ENCODE measurements at regions not wholly inside any gene's neighbourhood (a gene's known extent, or its start where the extent isn't known, plus 50 kb on each side); places are given as distances from the start of the nearest gene placed in this dataset.

DNA sequence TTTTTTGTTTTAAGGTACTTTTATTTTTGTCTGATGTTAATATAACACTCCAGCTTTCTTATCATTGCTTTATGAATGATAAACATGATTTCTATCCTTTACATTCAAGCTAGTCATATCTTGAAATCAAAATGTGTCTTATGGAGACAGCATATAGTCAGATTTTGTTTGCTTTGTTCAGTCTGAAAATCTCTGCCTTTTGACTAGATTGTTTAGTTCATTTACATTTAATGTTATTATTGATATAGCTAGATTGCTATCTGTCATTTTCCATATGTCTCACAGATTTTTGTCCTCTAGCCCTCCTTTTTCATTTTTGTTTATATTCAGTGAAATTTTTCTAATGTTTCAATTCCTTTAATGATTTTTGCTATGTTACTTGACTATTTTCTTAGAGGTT, 332.8 kb downstream of the SMOC2 start:
- Mint-ChIP-seq H3K27me3 (no peaks in the 10 kb centered on the region), H3K4me1 (ENCODE audit: low read depth) (no peaks in the 10 kb centered on the region), H3K36me3 (ENCODE audit: low read depth) (no peaks in the 10 kb centered on the region), H3K4me3 (no peak overlapping the region), H3K9me3 (peaks cover 41% of the 10 kb centered on the region), H3K27ac (no peak overlapping the region)

DNA sequence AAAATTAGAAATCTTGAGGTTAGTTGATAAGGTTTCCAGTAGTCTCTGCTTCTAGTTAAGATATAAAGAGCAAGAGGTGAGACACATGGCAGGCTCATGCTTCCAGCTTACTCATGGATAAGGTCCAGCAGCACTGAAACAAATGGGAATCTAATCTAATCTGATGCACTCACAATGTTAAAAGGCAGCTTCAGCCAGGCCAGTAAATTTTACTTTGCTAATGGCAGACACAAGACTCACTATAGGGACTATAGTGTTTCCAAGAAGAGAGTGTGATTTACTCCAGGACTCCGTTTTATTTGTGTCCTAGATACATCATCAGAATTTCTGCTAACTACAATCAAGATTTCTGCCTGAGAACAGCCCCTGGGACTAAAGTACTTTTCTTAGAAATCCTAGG, 324.8 kb downstream of the SMOC2 start:
- Mint-ChIP-seq H3K27ac (no peak overlapping the region), H3K27me3 (peaks cover 3% of the 10 kb centered on the region), H3K4me1 (ENCODE audit: low read depth) (no peaks in the 10 kb centered on the region), H3K4me3 (no peak overlapping the region), H3K36me3 (ENCODE audit: low read depth) (peaks cover 4% of the 10 kb centered on the region), H3K9me3 (peaks cover 13% of the 10 kb centered on the region)

DNA sequence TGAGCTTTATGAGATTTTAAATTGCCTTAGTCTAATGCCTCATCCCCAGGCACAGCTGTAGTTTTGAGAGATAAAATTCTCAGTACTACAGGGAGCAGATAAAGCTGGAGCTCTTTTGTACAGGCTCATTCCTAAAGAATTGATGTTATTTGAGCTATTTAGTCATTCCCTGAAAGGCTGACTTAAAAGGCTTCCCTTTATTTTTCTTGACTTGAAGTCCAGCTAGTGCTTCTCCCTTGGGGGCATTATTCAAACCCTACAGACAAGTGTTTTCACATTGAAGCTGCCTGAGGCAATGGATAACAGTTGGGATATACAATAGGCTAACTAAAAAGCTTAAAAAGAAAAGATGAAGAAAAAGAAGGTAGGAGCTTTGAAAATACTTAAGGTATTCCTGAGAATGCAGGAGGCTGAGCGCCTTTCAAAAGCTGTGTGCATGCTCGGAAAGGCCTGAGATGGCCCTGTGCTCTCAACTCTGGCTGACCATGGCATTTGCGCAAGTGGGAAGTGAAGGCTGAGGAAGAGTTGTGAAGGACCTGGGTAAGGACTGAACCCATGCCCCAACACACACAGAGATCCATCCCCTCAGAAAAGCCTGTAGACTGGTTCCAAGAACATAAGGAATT, 315.1 kb downstream of the SMOC2 start:
- no peaks in the 10 kb centered on the region for H3K4me1 Mint-ChIP-seq (ENCODE audit: low read depth)
- H3K27ac Mint-ChIP-seq: no peak overlapping the region
- no peak overlapping the region for H3K4me3 Mint-ChIP-seq
- H3K9me3 Mint-ChIP-seq: no peaks in the 10 kb centered on the region
- peaks cover 4% of the 10 kb centered on the region for H3K27me3 Mint-ChIP-seq
- H3K36me3 Mint-ChIP-seq (ENCODE audit: low read depth): no peaks in the 10 kb centered on the region

DNA sequence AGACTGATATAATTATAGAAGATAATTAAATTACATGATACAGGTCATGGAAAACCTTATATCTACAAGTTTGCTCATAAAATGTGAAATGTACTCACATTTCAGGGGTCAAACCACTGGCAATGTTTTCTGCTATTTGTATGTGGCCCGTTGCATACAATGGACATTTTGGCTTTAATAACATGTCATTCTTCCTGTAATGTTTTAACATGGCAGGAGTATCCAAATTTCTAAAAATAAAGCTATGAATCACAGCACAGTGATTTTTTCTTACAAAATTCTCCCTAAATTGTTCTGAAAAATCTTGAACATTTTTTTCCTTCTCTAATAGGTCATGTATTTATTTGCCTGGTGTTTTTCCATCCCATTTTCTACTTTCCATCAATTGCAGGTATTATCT, 305.7 kb downstream of the SMOC2 start:
- Mint-ChIP-seq H3K27me3 (no peaks in the 10 kb centered on the region), H3K27ac (no peak overlapping the region), H3K4me3 (no peak overlapping the region), H3K9me3 (peaks cover 3% of the 10 kb centered on the region), H3K4me1 (ENCODE audit: low read depth) (no peaks in the 10 kb centered on the region), H3K36me3 (ENCODE audit: low read depth) (no peaks in the 10 kb centered on the region)

DNA sequence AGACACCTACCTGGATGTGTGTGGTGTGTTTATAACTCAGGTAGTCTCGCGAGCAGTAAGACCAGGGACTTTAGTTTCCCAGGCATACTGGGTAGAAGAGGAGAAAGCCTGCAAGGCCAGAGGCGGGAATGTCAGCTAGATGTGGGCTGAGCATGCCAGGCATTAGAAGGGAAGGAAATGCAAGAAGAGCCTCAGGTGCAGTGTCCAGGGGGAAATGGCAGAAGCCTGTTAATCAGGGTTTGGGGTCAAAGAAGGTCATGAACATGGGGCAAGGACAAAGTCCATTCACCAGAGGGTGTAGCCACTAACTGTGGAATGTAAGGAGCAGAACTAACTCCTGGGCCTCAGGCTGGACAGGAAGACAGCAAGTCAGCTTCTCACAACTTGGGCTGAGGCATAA, 305.0 kb downstream of the SMOC2 start:
- peaks cover 4% of the 10 kb centered on the region for H3K27me3 Mint-ChIP-seq
- no peaks in the 10 kb centered on the region for H3K36me3 Mint-ChIP-seq (ENCODE audit: low read depth)
- no peaks in the 10 kb centered on the region for H3K4me1 Mint-ChIP-seq (ENCODE audit: low read depth)

DNA sequence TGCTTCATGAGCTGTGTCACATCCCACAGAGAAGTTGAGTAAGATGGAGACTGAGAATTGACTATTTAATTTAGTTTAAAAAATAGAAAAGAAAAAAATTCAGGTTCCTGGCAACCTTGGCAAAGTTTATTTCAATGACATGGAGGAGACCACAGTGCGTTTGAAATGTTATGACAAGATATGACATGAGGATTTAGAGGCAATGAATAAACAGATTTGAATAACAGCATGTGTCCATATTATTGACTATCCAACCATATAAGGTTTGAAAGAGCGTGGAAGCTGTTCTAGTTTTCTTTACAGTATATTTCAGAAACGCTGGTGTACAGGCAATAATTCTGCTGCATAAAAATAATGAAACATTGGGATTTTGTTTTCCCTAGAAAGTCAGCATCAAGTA, 303.9 kb downstream of the SMOC2 start:
- peaks cover 3% of the 10 kb centered on the region for H3K9me3 Mint-ChIP-seq
- no peaks in the 10 kb centered on the region for H3K4me1 Mint-ChIP-seq (ENCODE audit: low read depth)
- peaks cover 6% of the 10 kb centered on the region for H3K27me3 Mint-ChIP-seq
- H3K27ac Mint-ChIP-seq: no peak overlapping the region
- no peaks in the 10 kb centered on the region for H3K36me3 Mint-ChIP-seq (ENCODE audit: low read depth)
- no peak overlapping the region for H3K4me3 Mint-ChIP-seq

More for the DNA sequence above, 305.0 kb downstream of the SMOC2 start:
- no peak overlapping the region for H3K4me3 Mint-ChIP-seq
- H3K27ac Mint-ChIP-seq: no peak overlapping the region
- peaks cover 3% of the 10 kb centered on the region for H3K9me3 Mint-ChIP-seq

DNA sequence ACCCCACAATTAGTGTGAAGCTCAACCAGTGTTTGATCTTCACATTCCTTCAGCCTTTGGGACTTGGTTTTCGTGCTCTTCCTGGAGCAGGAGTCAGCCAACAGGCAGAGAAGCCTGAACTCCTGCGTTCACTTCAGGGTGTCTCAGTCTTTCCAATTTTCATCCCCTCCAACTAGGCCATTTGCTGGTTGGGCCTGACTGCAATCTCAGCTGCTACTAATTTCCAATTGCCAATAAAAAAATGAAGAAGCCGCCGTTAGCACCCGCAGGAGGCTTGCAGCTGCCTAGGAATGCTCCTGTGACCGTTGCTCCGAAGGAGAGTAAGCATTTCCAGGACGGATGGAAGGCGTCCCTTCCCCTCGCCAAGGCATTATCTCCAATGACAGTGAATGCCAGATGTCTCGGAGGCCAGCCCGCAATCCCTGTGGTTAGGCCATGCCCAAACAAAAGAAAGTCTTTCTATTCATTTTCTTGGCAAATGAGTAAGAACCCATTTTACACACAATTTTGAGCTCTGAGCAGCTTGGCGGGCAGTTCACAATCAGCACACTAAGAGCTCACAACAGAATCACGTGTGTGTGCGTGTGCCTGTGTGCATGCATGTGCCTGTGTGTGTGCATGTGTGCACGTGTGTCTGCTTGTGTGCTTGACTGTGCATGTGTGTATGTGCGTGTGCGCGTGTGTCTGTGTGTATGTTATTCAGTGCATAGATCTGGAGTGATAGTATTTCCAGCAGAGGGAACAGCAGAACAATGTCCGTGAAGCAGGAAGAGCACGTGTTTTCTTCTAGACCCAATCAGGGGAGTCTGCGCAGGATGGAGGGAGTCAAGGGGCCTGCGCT, 301.2 kb downstream of the SMOC2 start:
- Mint-ChIP-seq H3K4me3 (no peak overlapping the region), H3K27ac (no peak overlapping the region)

DNA sequence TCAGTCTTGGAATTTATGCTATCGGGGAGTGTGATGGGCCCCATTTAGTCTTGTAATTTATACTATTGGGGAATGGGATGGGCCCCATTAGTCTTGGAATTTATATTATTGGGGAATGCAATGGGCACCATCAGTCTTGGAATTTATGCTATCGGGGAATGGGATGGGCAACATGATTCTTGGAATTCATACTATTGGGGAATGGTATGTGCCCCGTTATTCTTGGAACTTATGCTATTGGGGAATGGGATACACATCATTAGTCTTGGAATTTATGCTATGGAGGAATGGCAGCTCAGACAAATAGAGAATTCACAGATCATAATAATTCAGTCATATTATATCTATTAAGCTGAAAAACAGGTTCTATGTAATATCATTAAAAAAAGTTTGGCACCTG, 300.3 kb downstream of the SMOC2 start:
- no peak overlapping the region for H3K4me3 Mint-ChIP-seq
- no peaks in the 10 kb centered on the region for H3K4me1 Mint-ChIP-seq (ENCODE audit: low read depth)
- H3K36me3 Mint-ChIP-seq (ENCODE audit: low read depth): no peaks in the 10 kb centered on the region
- no peak overlapping the region for H3K27ac Mint-ChIP-seq
- H3K27me3 Mint-ChIP-seq: peaks cover 6% of the 10 kb centered on the region
- H3K9me3 Mint-ChIP-seq: peaks cover 6% of the 10 kb centered on the region

More for the DNA sequence above, 301.2 kb downstream of the SMOC2 start:
- Mint-ChIP-seq H3K36me3 (ENCODE audit: low read depth) (no peaks in the 10 kb centered on the region), H3K27me3 (peaks cover 6% of the 10 kb centered on the region), H3K9me3 (peaks cover 6% of the 10 kb centered on the region), H3K4me1 (ENCODE audit: low read depth) (no peaks in the 10 kb centered on the region)

DNA sequence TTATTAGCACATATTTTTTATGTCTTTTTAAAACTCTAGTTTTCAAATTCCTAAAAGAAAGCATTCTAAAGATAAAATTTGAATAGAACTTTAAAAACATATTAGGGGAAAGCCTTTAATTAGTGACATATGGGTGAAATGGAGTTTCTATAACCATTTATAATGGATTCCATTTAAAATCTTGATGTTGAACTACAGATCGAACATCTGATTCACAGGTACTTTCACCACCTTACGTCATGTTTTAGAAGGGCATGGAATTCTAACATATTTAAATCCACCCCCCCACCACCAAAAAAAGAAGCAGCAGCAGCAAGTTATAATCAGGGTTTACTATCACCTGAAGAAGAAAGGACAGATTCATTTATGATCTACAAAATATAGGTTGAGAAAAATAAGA, 298.4 kb downstream of the SMOC2 start:
- Mint-ChIP-seq H3K9me3 (peaks cover 6% of the 10 kb centered on the region), H3K4me1 (ENCODE audit: low read depth) (no peaks in the 10 kb centered on the region), H3K27me3 (peaks cover 6% of the 10 kb centered on the region), H3K27ac (no peak overlapping the region), H3K36me3 (ENCODE audit: low read depth) (no peaks in the 10 kb centered on the region), H3K4me3 (no peak overlapping the region)

DNA sequence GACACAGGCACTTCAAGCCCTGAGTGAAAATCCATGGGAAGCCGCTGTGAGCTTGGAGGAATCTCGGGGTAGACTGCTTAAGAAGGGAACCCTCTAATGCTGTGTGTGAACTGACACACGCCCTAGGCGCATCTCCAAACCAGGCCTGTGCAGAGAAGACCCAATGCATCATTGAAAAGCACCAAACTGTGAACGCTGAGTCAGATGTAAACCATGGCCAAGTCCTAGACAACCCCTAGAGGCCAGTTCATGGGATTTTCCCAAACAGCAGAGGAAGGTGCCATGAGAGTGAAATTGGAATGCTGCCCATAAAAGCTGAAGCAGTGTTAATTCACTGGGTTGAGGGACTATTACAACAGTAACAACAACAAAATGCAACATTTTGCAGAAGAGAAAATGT, 296.5 kb downstream of the SMOC2 start:
- Mint-ChIP-seq H3K27ac (no peak overlapping the region), H3K27me3 (peaks cover 6% of the 10 kb centered on the region), H3K4me3 (no peak overlapping the region), H3K4me1 (ENCODE audit: low read depth) (no peaks in the 10 kb centered on the region), H3K36me3 (ENCODE audit: low read depth) (no peaks in the 10 kb centered on the region), H3K9me3 (peaks cover 6% of the 10 kb centered on the region)

DNA sequence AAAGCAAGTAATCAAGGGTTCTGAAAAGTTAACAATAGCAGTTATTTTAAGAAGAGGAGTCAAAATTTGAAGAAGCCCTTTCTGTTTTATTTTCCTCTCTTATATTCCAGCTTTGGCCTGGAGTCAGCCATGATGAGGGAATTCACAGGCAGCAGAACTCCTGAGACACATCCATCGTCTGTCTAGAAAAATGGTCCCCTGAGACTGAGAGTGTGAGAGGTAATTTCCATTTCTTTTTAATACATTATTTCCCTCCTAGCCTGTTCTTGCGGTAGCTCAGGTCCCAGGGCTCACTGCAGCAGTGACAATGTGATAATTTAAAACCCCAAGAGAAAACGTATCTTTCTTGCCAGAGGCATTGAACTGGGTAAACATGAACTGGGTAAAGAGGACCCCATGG, 296.0 kb downstream of the SMOC2 start:
- H3K27me3 Mint-ChIP-seq: peaks cover 6% of the 10 kb centered on the region
- no peak overlapping the region for H3K27ac Mint-ChIP-seq
- peaks cover 3% of the 10 kb centered on the region for H3K9me3 Mint-ChIP-seq
- H3K4me3 Mint-ChIP-seq: no peak overlapping the region
- H3K36me3 Mint-ChIP-seq (ENCODE audit: low read depth): no peaks in the 10 kb centered on the region
- H3K4me1 Mint-ChIP-seq (ENCODE audit: low read depth): no peaks in the 10 kb centered on the region

DNA sequence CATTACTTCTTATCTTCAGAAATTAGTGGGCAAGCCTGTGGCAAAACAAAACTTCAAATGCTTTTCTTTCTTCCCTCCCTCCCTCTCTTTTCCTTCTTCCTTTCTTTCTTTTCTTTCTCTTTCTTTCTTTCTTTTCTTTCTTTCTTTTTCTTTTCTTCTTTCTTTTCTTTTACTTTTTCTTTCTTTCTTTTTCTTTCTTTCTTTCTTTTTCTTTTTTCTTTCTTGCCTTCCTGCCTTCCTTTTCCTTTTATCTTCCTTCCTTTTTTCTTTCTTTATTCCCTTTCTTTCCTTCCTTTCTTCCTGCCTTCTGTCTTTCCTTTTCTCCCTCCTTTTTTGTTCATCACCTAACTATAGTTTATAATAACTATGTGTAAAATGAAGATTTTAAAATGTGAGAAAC, 295.1 kb downstream of the SMOC2 start:
- Mint-ChIP-seq H3K9me3 (peaks cover 3% of the 10 kb centered on the region), H3K36me3 (ENCODE audit: low read depth) (no peaks in the 10 kb centered on the region), H3K4me1 (ENCODE audit: low read depth) (no peaks in the 10 kb centered on the region), H3K27ac (no peak overlapping the region), H3K4me3 (no peak overlapping the region), H3K27me3 (peaks cover 2% of the 10 kb centered on the region)

DNA sequence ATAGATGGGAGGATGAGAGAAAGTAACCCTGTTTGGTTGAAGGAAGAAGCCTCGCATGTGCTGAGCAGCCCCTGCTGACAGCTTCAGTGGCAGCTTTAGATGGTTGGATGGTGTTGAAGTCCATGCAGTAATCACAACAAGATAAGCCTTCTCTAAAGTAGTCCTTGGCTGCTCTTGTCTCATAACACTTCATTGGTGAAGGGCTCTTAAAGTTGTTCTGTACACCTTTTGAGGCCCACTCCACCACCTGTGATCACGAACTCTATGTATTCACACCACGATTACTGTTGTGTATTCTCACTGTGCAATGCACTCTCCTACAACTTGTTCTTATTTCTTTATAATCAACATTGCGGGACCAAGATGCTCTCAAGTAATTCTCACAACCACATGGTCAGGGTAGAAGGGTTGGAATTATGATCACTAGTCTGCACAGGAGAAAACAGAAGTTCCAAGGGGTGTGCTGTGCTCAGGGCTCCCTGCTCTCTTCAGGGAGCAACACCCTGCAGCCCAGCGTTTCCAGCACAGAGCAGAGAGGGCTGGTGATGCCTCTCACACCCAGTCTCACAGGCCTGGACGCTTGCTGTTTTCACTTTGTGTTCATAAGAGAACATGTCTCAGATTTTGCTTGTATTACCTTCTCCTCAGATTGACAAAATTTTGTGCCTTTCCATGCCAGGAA, 294.4 kb downstream of the SMOC2 start:
- Mint-ChIP-seq H3K4me1 (ENCODE audit: low read depth) (no peaks in the 10 kb centered on the region), H3K27me3 (no peaks in the 10 kb centered on the region)

DNA sequence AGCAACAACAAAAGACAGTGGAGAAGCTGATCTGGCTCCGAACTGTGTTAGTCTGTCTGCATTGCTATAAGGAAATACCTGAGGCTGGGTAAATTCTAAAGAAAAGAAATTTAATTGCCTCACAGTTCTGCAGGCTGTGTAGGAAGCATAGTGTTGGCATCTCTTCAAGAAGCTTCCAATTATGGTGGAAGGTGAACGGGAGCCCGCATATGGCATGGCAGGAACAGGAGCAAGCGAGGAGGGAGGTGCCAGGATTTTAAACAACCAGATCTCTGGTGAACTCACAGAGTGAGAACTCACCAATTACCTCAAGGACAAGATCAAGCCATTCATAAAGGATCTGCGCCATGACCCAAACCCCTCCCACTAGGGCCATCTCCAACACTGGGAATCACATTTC, 293.5 kb downstream of the SMOC2 start:
- H3K4me1 Mint-ChIP-seq (ENCODE audit: low read depth): no peaks in the 10 kb centered on the region
- H3K27me3 Mint-ChIP-seq: no peaks in the 10 kb centered on the region
- H3K9me3 Mint-ChIP-seq: peaks cover 3% of the 10 kb centered on the region
- no peaks in the 10 kb centered on the region for H3K36me3 Mint-ChIP-seq (ENCODE audit: low read depth)
- no peak overlapping the region for H3K4me3 Mint-ChIP-seq
- no peak overlapping the region for H3K27ac Mint-ChIP-seq

More for the DNA sequence above, 294.4 kb downstream of the SMOC2 start:
- peaks cover 3% of the 10 kb centered on the region for H3K9me3 Mint-ChIP-seq
- no peaks in the 10 kb centered on the region for H3K36me3 Mint-ChIP-seq (ENCODE audit: low read depth)
- no peak overlapping the region for H3K27ac Mint-ChIP-seq
- H3K4me3 Mint-ChIP-seq: no peak overlapping the region

DNA sequence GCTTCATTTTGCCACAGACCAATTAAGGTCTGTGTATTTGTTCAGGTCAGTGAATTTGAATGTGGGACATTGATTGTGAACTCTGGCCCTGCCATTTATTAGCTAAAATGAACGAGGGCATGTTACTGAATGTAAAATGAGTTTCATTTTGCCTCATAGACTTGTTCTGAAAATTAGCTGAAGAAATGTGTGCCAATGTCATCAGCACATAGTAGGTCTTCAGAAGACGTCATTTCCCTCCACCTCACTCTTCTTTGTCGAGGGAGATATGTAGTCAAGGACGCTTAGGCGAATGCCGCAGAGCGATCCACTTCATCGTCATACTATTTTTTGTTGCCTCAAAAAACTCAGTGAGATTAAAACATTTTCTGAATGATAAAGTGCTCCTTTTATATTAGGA, 291.7 kb downstream of the SMOC2 start:
- Mint-ChIP-seq H3K4me3 (no peak overlapping the region), H3K27ac (no peak overlapping the region), H3K36me3 (ENCODE audit: low read depth) (no peaks in the 10 kb centered on the region), H3K27me3 (peaks cover 4% of the 10 kb centered on the region), H3K9me3 (peaks cover 3% of the 10 kb centered on the region), H3K4me1 (ENCODE audit: low read depth) (no peaks in the 10 kb centered on the region)
